Motor neuron (in vitro differentiated cells): ENCODE measurements at regions not wholly inside any gene's neighbourhood (a gene's known extent, or its start where the extent isn't known, plus 50 kb on each side); places are given as distances from the start of the nearest gene placed in this dataset.

Experiments used
- ATAC-seq, 8 experiments: fragments of 200-7000 bp; cut with Tn5 transposase; replicated peaks in 6 of 8; 2 replicates each; pipeline ENCODE4 v1.8.0; 2021; ENCODE audit warnings: mild to moderate bottlenecking in 8 of 8, moderate library complexity in 8 of 8
- H3K27ac ChIP-seq, 2 donors: fragments of 250-450 bp; sonication (Bioruptor Pico); 2 replicates each; pipeline ENCODE4 v1.9.0; 2021; ENCODE audit warnings: antibody characterized with exemption in 2 of 2, mild to moderate bottlenecking in 2 of 2, moderate library complexity in 1 of 2
- H3K4me1 ChIP-seq, 2 donors: fragments of 250-450 bp; sonication (Bioruptor Pico); replicated peaks in 1 of 2; 2 replicates each; pipeline ENCODE4 v1.6.1; 2021; ENCODE audit warnings: antibody characterized with exemption in 2 of 2, mild to moderate bottlenecking in 2 of 2, moderate library complexity in 1 of 2
- H3K4me3 ChIP-seq, 5 donors: fragments of 250-450 bp; sonication (Bioruptor Pico); 2 replicates each; pipeline ENCODE4 v1.9.0; 2021; ENCODE audit warnings: antibody characterized with exemption in 5 of 5, mild to moderate bottlenecking in 5 of 5, moderate library complexity in 4 of 5
- WGBS, 10 experiments: fragments of 450-650 bp; shearing (Covaris generic); methylation state at CpG; one replicate each; pipeline ENCODE4 v1.0.0; 2022; 5-methylcytosine and 5-hydroxymethylcytosine counted together
- in situ Hi-C, 9 experiments: fragments of 400-800 bp; cut with MboI; loops; one replicate each; pipeline ENCODE4 v1.15.0; 2021; ENCODE audit warnings: low sequenced_read_pairs in 9 of 9, low pct_unique_long_range_greater_than_20kb in 2 of 9; ENCODE audit not compliant: unreplicated experiment in 9 of 9

DNA sequence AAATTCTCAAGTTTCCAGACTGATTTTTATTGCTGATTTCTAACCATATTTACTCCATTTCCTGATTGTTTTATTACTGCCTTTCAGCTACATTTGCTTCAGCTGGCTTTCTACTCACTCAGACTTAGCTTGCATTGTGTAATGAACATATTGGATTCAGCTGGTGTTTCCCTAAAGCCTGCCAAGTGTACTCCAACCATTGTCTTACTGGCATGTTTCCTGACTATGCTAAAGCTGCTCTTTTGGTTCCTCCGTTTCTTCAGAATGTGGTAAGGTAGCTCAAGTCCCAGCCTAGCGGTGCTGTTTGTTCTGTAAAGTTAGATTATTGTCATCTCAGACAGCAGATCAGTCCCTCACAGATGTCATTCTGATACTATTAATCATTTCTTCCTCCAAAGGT is 53.1 kb upstream of the GLRA2 start:
- in situ Hi-C loops: no loop called here
- peak in 3 of 8 experiments; percentile 48 to 71 (median 56) for ATAC-seq
- Histone ChIP-seq H3K4me1 (no peaks in the 10 kb centered on the region), H3K4me3 (no peak overlapping the region), H3K27ac (no peak overlapping the region)
- 17 to 84% (median 60%) methylated on average over 1 to 2 of the region's 2 CpGs; no CpG with 5 or more reads in 5 of the 10 experiments for WGBS, 10 experiments

DNA sequence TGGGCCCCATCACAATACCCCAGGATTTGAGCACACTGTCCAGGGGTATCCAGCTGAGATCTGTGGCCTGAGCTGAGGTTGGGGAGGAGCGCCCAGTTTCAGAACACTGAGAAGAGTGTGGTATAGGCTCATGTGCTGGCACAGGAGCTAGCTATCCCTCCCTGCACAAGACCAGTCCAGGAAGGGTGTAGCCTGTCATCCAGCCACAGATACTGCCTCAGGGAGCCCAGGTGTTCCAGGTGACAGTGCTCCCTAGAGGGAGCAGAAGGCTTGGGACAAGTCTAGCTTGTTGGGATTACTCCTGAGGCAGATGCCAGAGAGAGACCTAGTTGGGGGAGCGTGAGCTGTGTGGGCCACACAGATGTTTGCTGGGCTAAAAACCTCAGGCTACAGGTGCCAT is 79.6 kb upstream of the GLRA2 start:
- no peak for ATAC-seq
- in situ Hi-C loops: no loop called here
- Histone ChIP-seq H3K27ac (no peak overlapping the region), H3K4me3 (no peak overlapping the region), H3K4me1 (no peaks in the 10 kb centered on the region)
- 0% methylated on average over 1 of the region's 2 CpGs; no CpG with 5 or more reads in 9 of the 10 experiments for WGBS, 10 experiments

DNA sequence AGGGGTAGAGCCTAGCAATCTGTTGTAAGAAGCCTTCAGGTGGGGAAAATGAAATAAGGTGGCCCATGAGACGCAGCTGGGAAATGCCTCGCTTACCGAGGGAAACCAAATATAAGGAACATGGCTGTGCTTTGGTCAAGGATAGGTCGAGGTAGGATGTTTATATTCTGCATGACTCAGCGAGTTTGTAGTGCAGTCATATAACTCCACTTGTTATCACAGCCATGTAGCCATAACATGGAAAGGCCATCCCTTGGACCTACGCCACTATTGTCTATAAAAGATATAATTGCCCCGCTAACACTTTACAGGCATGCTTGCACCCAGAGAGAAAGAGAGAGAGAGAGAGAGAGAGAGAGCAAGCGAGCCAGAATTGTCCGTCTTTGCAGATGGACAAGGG is 80.9 kb upstream of the GLRA2 start:
- no peak for ATAC-seq
- Histone ChIP-seq H3K4me3 (no peak overlapping the region), H3K4me1 (no peaks in the 10 kb centered on the region), H3K27ac (no peak overlapping the region)
- WGBS, 10 experiments: 78 to 100% (median 87%) methylated on average over 1 to 5 of the region's 9 CpGs; no CpG with 5 or more reads in 5 of the 10 experiments
- in situ Hi-C loops: no loop called here

DNA sequence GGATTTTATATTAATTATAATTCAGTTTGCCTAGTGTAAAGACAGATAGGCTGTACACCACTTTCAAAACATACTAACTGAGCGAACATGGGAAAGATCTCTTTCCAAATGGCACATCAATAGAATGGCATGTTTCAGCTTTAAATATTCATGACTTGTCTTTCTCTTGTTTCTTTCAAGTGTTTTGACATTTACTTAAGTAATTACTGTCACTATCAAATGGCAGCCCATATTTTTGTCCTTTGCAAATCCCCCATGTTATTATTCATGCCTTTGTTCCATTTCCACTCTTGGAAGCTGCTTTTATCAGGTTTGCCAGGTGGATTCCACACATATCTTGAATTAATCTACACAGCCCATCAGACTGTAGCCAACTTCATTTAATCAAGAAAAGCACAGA is 89.2 kb upstream of the GLRA2 start:
- ATAC-seq: no peak
- no peaks in the 10 kb centered on the region for H3K4me1 ChIP-seq
- H3K27ac ChIP-seq: no peak overlapping the region
- 73 to 100% (median 82%) methylated on average over 1 of the region's 1 CpG; no CpG with 5 or more reads in 6 of the 10 experiments for WGBS, 10 experiments
- in situ Hi-C loops: no loop called here
- H3K4me3 ChIP-seq: no peak overlapping the region

DNA sequence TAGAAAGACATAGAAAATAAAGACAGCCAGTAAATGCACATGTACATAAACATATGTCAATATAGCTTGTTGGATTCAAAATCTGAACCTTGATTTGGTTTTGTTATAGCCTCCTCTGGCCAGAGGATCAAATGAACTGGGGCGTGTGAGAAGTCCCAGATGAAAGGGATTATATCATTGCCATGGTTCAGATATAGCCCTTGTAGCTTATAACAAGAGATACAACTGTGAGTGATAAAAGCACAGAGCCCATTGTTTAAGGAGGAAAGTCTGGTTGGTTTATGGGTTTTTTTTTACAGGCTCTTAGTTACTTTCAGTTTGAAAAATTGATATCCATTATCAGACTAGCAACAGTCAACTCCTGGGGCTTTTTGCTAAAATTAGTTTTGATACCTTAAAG is 101.7 kb upstream of the GLRA2 start:
- Histone ChIP-seq H3K27ac (no peak overlapping the region), H3K4me1 (no peaks in the 10 kb centered on the region), H3K4me3 (no peak overlapping the region)
- 17 to 100% (median 80%) methylated on average over 1 of the region's 1 CpG; no CpG with 5 or more reads in 4 of the 10 experiments for WGBS, 10 experiments
- in situ Hi-C loops: no loop called here
- no peak for ATAC-seq

DNA sequence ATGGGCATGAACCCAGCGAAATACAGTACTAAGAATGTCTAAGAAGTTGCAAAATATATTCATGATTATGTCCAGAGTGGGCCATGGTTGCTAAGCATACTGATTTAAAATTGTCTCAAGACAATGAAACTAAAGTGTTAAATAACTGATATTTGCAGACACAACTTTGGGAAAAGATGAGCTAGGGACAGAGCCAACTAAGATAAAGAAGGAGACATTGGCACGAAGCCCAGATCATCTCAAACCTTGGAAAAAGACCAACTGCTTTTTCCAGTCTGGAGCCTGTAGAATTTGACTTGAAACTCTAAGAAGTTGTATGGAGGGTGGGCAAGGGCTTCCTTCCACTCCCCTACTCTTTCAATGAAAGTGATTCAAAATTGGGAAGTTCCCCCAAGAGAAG is 108.5 kb upstream of the GLRA2 start:
- in situ Hi-C loops: no loop called here
- no peak overlapping the region for H3K4me3 ChIP-seq
- WGBS, 10 experiments: 0 to 100% (median 33%) methylated on average over 1 to 2 of the region's 2 CpGs; no CpG with 5 or more reads in 3 of the 10 experiments
- no peak for ATAC-seq
- H3K4me1 ChIP-seq: no peaks in the 10 kb centered on the region
- no peak overlapping the region for H3K27ac ChIP-seq

DNA sequence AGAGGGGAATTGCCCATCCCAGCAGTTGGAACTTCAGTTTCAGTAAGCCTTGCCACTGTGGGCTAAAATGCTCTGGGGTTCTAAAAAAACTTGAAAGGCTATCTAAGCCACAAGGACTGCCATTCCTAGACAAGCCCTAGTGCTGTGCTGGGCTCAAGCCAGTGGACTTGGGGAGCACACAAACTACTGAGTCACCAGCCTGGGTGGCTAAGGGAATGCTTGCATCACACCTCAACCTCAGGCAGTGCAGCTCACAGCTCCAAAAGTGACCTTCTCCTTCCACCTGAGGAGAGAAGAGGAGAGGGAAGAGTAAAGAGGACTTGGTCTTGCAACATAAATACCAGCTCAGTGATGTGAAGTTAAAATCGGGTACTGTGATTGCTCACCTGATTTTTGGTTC is 116.7 kb upstream of the GLRA2 start:
- WGBS, 10 experiments: 33 to 57% methylated on average over 1 of the region's 1 CpG; no CpG with 5 or more reads in 8 of the 10 experiments
- no peak overlapping the region for H3K27ac ChIP-seq
- ATAC-seq: no peak
- H3K4me3 ChIP-seq: no peak overlapping the region
- in situ Hi-C loops: no loop called here
- no peaks in the 10 kb centered on the region for H3K4me1 ChIP-seq

DNA sequence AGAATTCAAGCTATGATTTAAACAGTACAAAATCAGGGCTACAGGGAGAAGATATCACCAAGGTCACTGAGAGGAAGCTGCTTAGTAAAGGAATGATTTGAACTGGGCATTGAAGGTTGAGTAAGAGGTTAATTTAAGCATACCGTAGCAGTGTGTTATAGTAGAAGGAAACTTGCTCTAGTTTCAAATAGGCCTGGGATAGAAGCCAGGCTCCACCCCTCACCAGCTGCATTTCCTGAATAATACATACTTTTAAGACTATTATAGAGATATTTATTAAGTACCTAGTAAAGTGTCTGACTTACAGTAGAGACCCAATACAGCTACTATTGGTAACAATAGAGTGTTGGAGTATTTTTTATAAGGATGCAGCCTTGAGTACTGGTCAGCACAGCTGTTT is 118.0 kb upstream of the GLRA2 start:
- in situ Hi-C loops: no loop called here
- Histone ChIP-seq H3K27ac (no peak overlapping the region), H3K4me1 (no peaks in the 10 kb centered on the region), H3K4me3 (no peak overlapping the region)
- no peak for ATAC-seq
- WGBS, 10 experiments: 0 to 57% methylated on average over 1 of the region's 1 CpG; no CpG with 5 or more reads in 8 of the 10 experiments

DNA sequence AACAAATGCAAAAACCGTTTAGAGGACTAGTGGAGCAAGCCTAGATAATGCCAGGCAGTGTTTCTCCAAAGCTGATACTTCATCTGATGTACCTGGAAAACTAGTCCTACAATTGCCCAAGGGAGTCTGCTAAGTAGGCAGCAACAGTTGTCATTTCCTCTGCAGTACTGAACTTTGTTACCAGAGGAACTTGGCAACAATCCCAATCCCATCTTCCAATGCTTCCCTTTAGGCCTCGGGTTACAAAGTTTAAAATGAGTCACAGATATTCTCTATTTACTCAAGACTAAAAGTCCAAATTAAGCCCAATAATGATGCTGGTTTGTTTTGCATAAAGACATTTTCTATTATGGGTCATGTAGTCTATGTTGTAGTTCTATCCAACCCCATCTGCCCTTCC is 120.0 kb upstream of the GLRA2 start:
- ATAC-seq: no peak

DNA sequence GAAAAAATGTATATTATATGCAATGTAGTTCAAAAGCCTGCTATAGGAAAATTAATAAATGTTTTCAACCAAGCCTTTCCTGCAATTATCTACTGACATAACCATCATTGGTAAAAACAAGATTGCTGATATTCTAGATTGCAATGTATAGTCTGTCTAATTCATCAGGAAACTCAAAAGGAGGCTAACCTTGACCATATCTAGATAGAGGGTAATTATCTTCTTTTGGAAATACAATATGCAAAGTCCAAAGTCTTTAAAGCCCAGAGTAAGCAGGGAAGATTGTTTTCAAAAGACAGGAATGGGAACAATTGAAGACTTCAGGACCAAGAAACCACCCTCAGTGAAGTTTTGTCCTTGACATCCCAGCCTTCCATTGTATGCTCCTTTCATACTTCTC is 123.1 kb upstream of the GLRA2 start:
- H3K27ac ChIP-seq: no peak overlapping the region
- H3K4me1 ChIP-seq: no peaks in the 10 kb centered on the region
- no peak overlapping the region for H3K4me3 ChIP-seq
- no peak for ATAC-seq
- in situ Hi-C loops: no loop called here

More for the DNA sequence above, 120.0 kb upstream of the GLRA2 start:
- Histone ChIP-seq H3K4me3 (no peak overlapping the region), H3K27ac (no peak overlapping the region), H3K4me1 (no peaks in the 10 kb centered on the region)
- in situ Hi-C loops: no loop called here
- 0 to 76% (median 67%) methylated on average over 1 to 2 of the region's 2 CpGs; no CpG with 5 or more reads in 5 of the 10 experiments for WGBS, 10 experiments

DNA sequence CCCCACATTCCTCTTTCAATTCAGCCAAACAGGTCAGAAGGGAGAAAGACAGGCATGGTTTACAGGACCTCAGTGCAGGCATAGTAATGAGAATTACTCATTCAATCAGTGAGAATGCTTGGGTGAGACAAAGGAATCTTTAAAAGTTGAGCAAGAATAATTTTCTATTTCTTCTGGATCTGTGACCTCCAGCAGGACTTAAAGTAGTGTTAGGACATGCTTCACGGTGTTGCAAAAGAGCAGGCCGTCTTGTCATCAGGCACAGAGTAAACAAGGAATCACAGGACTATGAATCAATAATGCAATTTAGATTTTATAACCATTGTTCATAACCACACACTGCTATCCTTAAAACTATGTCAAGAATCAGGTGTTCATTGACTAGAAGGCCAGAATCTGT is 130.6 kb upstream of the GLRA2 start:
- H3K4me1 ChIP-seq: peaks cover 0 to 5% of the 10 kb centered on the region in 2 donors
- no peak overlapping the region for H3K4me3 ChIP-seq
- peak in 1 of 8 experiments; percentile 20 for ATAC-seq
- in situ Hi-C loops: no loop called here
- 0 to 90% (median 40%) methylated on average over 1 to 2 of the region's 2 CpGs; no CpG with 5 or more reads in 6 of the 10 experiments for WGBS, 10 experiments
- H3K27ac ChIP-seq: no peak overlapping the region

DNA sequence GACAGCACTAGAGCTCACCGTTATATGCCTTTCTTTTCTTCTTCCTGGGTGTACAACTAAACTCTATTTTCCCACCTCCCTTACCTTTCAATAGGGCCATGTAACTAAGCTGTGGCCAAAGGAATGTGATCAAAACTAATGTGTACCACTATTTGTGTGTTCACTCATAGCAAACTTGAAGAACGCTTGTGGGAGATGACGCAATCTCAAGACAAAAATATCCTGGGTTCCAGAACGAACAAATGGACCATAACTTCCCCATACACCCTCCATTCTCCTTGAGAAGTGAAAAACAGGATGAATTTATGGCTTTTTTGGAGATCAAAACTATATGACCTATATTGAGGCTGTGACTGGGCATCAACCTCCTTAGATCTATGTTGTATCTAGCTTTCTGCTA is 139.7 kb upstream of the GLRA2 start:
- Histone ChIP-seq H3K4me1 (no peaks in the 10 kb centered on the region), H3K27ac (no peak overlapping the region), H3K4me3 (no peak overlapping the region)
- no peak for ATAC-seq
- in situ Hi-C loops: no loop called here
- WGBS, 10 experiments: 40 to 100% (median 71%) methylated on average over 1 to 4 of the region's 4 CpGs; no CpG with 5 or more reads in 5 of the 10 experiments

DNA sequence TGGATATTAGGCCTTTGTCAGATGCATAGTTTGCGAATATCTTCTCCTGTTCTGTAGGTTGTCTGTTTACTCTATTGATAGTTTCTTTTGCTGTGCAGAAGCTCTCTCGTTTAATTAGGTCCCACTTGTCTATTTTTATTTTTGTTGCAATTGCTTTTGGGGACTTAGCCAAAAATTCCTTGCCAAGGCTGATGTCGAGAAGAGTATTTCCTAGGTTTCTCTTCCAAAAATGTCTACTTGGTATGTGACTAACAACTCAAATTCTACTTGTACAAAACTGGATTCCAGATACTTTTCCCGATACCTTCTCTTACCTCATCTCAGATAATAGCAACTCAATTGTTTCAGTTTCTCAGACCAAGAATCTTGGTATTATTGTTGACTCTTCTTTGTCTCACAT is 142.4 kb upstream of the GLRA2 start:
- Histone ChIP-seq H3K4me1 (no peaks in the 10 kb centered on the region), H3K4me3 (no peak overlapping the region), H3K27ac (no peak overlapping the region)
- no peak for ATAC-seq
- 33 to 94% (median 60%) methylated on average over 2 to 4 of the region's 4 CpGs; no CpG with 5 or more reads in 5 of the 10 experiments for WGBS, 10 experiments
- in situ Hi-C loops: no loop called here

DNA sequence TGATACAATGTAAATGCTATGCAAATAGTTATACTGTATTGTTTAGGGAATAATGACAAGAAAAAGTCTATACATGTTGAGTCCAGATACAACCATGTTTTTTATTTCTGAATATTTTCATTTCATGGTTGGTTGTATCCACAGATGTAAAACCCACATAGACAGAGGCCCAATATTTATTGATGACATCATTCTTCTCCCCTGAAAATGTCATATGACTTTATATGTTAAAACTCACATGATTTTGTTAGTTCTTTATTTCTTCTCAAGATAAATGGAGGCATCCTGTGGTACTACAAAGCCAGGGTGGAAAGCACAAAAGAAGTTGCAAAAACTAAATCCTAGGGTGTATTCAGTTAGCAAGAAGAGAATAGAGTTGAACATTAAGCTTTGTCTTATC is 149.3 kb upstream of the GLRA2 start:
- Histone ChIP-seq H3K4me3 (no peak overlapping the region), H3K27ac (no peak overlapping the region), H3K4me1 (no peaks in the 10 kb centered on the region)
- in situ Hi-C loops: no loop called here
- ATAC-seq: no peak

DNA sequence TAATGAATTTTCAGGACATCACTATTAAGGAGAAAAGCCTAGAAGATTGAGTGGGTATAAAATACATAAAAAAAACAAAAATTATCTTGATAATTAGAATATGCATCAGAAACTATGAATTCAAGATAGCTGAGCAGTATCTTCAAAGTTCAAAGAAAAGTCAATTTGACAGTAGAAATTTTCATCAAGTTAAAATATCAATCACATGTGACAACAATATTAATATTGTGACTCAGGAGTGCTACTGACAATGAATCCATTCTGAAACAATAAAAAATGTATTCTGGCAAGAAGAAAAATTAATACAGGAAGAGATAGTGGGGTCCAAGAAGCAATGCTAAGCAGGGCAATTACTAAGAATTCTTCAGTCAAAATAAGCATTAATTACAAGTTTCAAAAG is 151.9 kb upstream of the GLRA2 start:
- no peak for ATAC-seq
- in situ Hi-C loops: no loop called here
- Histone ChIP-seq H3K4me3 (no peak overlapping the region), H3K27ac (no peak overlapping the region), H3K4me1 (no peaks in the 10 kb centered on the region)
